ES-I3 (cell line): ENCODE measurements at regions not wholly inside any gene's neighbourhood (a gene's known extent, or its start where the extent isn't known, plus 50 kb on each side); places are given as distances from the start of the nearest gene placed in this dataset.
A peak's percentile ranks its signal among the peaks of the same experiment; 100 is the strongest.
"Not testable (repeated sequence)": the region's sequence is repeated elsewhere in the genome, so short reads cannot be mapped to it uniquely, and the experiment has no call there.

Source experiments
- H3K36me3 ChIP-seq: 2 replicates; pipeline ENCODE4 v1.6.1; 2013; ENCODE audit warnings: mild to moderate bottlenecking, low read length, control low read depth, moderate library complexity; ENCODE audit not compliant: insufficient read depth
- H3K4me1 ChIP-seq: 2 replicates; pipeline ENCODE4 v1.6.1; 2013; ENCODE audit warnings: mild to moderate bottlenecking, control low read depth, low read length; ENCODE audit not compliant: insufficient read depth
- H3K9ac ChIP-seq: 2 replicates; pipeline ENCODE4 v1.6.1; 2013; ENCODE audit warnings: low read depth, mild to moderate bottlenecking, low read length, moderate library complexity
- H3K9me3 ChIP-seq: 2 replicates; pipeline ENCODE4 v1.6.1; 2013; ENCODE audit warnings: mild to moderate bottlenecking, low read length, moderate library complexity; ENCODE audit not compliant: control insufficient read depth, insufficient read depth

GRCh38 chr5:124980163-124980941, 233.9 kb upstream of the ZNF608 start:
- Histone ChIP-seq H3K36me3 (no peaks in the 10 kb centered on the region; the same call in 1 of the 2 replicates), H3K9ac (peak overlapping the region; percentile 34; the same call in 1 of the 2 replicates), H3K4me1 (peaks cover 35% of the 10 kb centered on the region), H3K9me3 (peaks cover 15% of the 10 kb centered on the region)

- Histone ChIP-seq H3K9ac (no peak overlapping the region), H3K4me1 (peaks cover 35% of the 10 kb centered on the region)
Observed at GRCh38 chr5:124981901-124982300, 235.5 kb upstream of the ZNF608 start.

GRCh38 chr5:124986170-124986569, 239.7 kb upstream of the ZNF608 start:
- Histone ChIP-seq H3K36me3 (no peaks in the 10 kb centered on the region), H3K9me3 (peaks cover 25% of the 10 kb centered on the region), H3K4me1 (peaks cover 12% of the 10 kb centered on the region; the same call in 1 of the 2 replicates), H3K9ac (no peak overlapping the region)

More at GRCh38 chr5:124981901-124982300, 235.5 kb upstream of the ZNF608 start:
- Histone ChIP-seq H3K36me3 (no peaks in the 10 kb centered on the region), H3K9me3 (peaks cover 20% of the 10 kb centered on the region)

- H3K9ac ChIP-seq = no peak overlapping the region
- H3K36me3 ChIP-seq = no peaks in the 10 kb centered on the region
- H3K4me1 ChIP-seq = peaks cover 7% of the 10 kb centered on the region; the same call in 1 of the 2 replicates
- H3K9me3 ChIP-seq = peaks cover 25% of the 10 kb centered on the region
Observed at GRCh38 chr5:124986667-124987066, 240.2 kb upstream of the ZNF608 start.

DNA sequence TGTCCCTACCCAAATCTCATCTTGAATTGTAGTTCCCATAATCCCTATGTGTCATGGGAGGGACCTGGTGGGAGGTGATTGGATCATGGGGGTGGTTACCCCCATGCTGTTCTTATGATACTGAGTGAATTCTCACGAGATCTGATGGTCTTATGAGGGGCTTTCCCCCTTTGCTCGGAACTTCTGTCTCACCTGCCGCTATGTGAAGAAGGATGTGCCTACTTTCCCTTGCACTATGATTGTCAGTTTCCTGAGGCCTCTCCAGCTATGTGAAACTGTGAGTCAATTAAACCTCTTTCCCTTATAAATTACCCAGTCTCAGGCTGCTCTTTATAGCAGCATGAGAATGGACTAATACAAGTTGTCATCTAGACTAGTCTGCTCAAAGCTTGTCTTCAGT, 241.3 kb upstream of the ZNF608 start:
- not testable (repeated sequence) for H3K9ac ChIP-seq, H3K36me3 ChIP-seq, H3K4me1 ChIP-seq
- H3K9me3 ChIP-seq = peaks cover 25% of the 10 kb centered on the region

- Histone ChIP-seq H3K36me3 (no peaks in the 10 kb centered on the region), H3K9me3 (0 out of 2 replicates have a peak, but pooled peaks cover 12% of the 10 kb centered on the region), H3K4me1 (peaks cover 3% of the 10 kb centered on the region; the same call in 1 of the 2 replicates), H3K9ac (no peak overlapping the region)
Observed at GRCh38 chr5:124990723-124991122, 244.3 kb upstream of the ZNF608 start.

DNA sequence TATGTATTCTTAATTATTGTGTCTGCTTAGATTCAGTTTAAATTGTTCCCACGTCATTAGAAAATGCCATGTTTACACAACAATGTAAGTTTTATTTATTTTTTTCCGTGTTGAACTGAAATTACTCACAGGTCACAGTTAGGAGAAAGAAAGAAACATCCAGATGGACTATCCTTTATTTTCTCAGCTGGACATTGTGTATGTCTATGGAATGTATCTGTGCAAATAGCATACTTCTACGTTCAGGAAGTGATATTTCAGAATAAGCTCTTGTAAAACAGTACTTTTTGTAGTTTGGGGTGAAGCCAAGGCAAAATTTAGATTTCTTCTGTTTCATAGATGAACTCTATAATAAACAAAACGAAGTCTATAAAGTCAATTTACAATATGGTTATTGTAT, 249.0 kb upstream of the ZNF608 start:
- no peak overlapping the region for H3K9ac ChIP-seq
- no peaks in the 10 kb centered on the region for H3K9me3 ChIP-seq
- peaks cover 24% of the 10 kb centered on the region for H3K4me1 ChIP-seq
- no peaks in the 10 kb centered on the region for H3K36me3 ChIP-seq

- H3K36me3 ChIP-seq = no peaks in the 10 kb centered on the region
- no peak overlapping the region for H3K9ac ChIP-seq
- peaks cover 24% of the 10 kb centered on the region for H3K4me1 ChIP-seq
- H3K9me3 ChIP-seq = no peaks in the 10 kb centered on the region
Observed at GRCh38 chr5:124996023-124996763, 249.8 kb upstream of the ZNF608 start.

- Histone ChIP-seq H3K36me3 (no peaks in the 10 kb centered on the region), H3K9ac (no peak overlapping the region), H3K4me1 (peaks cover 25% of the 10 kb centered on the region), H3K9me3 (no peaks in the 10 kb centered on the region)
Observed at GRCh38 chr5:124996764-124997077, 250.3 kb upstream of the ZNF608 start.

DNA sequence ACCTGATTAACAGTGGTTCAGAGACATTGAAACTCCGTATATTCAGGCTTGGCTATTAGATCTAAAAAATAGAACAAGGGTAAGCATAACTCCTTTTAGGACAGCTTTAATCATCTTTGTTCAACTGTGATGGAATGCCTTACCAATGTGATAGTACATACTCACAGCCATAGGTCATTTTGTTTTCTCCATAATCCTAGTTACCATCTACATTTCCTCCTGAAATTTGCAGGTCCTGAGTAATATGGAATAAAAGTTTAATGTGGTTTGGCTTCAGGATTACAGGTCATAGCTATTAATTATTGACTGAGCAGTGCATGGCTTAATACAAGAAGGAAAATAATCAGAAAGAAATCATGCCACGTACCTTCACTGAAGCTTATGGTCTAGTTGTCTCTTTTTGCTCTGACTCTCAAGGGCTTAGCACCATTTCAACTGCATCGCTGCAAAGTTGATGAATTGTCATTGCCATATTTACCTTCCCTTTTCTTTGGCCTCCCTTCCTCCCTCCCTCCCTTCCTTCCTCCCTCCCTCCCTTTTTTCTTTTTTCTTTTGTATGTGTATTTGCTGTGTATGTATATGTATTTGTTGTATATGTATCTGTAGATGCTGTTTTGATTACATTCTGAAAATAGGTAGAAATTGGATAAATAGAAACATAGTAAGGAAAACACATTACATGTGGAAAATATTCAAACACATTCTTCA, 250.9 kb upstream of the ZNF608 start:
- H3K36me3 ChIP-seq = no peaks in the 10 kb centered on the region
- H3K4me1 ChIP-seq = peaks cover 31% of the 10 kb centered on the region
- peak overlapping the region; percentile 11; the same call in 1 of the 2 replicates for H3K9ac ChIP-seq
- H3K9me3 ChIP-seq = no peaks in the 10 kb centered on the region

GRCh38 chr5:124998520-124998919, 252.1 kb upstream of the ZNF608 start:
- no peak overlapping the region for H3K9ac ChIP-seq
- H3K9me3 ChIP-seq = no peaks in the 10 kb centered on the region
- peaks cover 41% of the 10 kb centered on the region for H3K4me1 ChIP-seq
- no peaks in the 10 kb centered on the region for H3K36me3 ChIP-seq

GRCh38 chr5:125002727-125003598, 256.5 kb upstream of the ZNF608 start:
- H3K4me1 ChIP-seq = peaks cover 53% of the 10 kb centered on the region
- no peaks in the 10 kb centered on the region for H3K36me3 ChIP-seq
- H3K9me3 ChIP-seq = no peaks in the 10 kb centered on the region
- H3K9ac ChIP-seq = no peak overlapping the region

DNA sequence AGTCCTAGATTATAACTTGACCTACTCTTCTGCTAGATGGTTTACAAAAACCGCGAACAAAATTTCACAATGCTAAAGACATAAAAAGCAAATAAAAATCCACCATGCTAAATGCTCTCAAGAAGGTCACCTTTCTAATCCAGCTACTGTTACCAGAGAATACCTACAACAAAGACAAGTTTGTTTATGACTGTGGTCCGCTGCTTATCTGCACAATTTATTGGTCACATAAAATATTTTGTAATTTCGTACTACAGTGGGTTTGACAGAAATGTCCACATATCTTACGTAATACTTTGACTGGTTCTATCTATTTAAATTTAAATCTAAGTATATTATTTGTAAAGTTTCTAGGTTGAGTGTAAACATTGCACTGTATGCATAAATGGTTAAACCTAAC, 257.6 kb upstream of the ZNF608 start:
- peaks cover 53% of the 10 kb centered on the region for H3K4me1 ChIP-seq
- H3K9me3 ChIP-seq = no peaks in the 10 kb centered on the region
- no peak overlapping the region for H3K9ac ChIP-seq
- no peaks in the 10 kb centered on the region for H3K36me3 ChIP-seq

DNA sequence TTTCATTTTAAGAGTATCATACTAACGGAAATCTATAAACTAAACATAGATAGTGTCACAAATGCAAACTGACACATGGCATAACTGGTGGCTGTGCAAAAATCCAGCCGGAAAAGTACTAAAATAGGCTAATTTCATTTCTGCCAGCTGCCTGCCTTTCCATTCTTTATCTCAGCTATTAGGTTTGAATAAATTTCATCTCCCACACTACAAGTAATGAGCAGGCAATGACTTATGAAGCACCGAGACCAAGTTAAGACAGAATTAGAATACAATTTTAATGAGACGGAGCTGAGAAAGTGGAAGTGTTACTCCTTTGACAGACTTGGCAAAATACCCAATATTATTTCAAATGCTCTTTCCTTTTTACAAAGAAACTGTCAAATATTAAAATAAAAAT, 258.8 kb upstream of the ZNF608 start:
- H3K36me3 ChIP-seq = no peaks in the 10 kb centered on the region
- no peak overlapping the region for H3K9ac ChIP-seq

More for the DNA sequence above, 258.8 kb upstream of the ZNF608 start:
- Histone ChIP-seq H3K4me1 (peaks cover 53% of the 10 kb centered on the region), H3K9me3 (no peaks in the 10 kb centered on the region)
